GM12872 (cell line): ENCODE measurements at regions not wholly inside any gene's neighbourhood (a gene's known extent, or its start where the extent isn't known, plus 50 kb on each side); places are given as distances from the start of the nearest gene placed in this dataset.

Source experiments
- TF ChIP-seq, protein P1 (sequence below): IDR thresholded peaks from 3 replicates; pipeline ENCODE4 v1.5.1; 2011; ENCODE audit warnings: low read depth, mild to moderate bottlenecking, low read length, moderate library complexity; ENCODE audit not compliant: insufficient read depth

GRCh38 chr22:49281467-49282340 lies 546.0 kb downstream of the BRD1 start:
- TF ChIP-seq, protein P1, sequence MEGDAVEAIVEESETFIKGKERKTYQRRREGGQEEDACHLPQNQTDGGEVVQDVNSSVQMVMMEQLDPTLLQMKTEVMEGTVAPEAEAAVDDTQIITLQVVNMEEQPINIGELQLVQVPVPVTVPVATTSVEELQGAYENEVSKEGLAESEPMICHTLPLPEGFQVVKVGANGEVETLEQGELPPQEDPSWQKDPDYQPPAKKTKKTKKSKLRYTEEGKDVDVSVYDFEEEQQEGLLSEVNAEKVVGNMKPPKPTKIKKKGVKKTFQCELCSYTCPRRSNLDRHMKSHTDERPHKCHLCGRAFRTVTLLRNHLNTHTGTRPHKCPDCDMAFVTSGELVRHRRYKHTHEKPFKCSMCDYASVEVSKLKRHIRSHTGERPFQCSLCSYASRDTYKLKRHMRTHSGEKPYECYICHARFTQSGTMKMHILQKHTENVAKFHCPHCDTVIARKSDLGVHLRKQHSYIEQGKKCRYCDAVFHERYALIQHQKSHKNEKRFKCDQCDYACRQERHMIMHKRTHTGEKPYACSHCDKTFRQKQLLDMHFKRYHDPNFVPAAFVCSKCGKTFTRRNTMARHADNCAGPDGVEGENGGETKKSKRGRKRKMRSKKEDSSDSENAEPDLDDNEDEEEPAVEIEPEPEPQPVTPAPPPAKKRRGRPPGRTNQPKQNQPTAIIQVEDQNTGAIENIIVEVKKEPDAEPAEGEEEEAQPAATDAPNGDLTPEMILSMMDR = no peak

GRCh38 chr22:49278340-49278739 lies 549.3 kb downstream of the BRD1 start:
- TF ChIP-seq, protein P1 = no peak

GRCh38 chr22:49276567-49276966 lies 551.1 kb downstream of the BRD1 start:
- TF ChIP-seq, protein P1 = no peak

DNA sequence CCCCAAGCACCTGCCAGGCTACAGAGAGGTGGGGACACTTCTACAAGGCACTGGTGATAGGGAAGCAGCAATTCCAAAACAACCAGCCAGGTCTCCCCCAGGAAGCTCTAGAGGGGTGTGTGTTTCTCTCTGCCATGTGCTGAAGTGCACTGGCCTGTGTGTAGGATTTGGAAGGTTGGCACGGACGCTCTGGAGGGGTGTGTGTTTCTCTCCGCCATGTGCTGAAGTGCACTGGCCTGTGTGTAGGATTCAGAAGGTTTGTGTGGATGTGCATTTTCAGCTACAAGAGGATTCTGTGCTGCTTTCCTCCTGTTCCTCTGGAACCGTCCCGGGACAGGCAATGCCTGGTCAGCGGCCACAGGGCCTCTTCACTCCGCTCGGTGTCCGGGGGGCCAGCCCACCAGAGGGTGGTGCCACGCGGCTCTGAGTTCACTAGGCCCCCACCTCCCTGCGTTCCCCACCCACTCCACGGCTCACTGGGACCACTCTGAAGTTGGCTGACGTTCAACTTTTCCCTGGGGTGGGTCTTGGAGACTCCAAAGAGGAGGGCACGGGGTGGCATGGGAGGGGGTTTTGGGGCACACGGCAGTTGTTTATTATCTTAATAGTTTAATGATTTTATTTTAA lies 552.8 kb downstream of the BRD1 start:
- TF ChIP-seq, protein P1 = no peak

GRCh38 chr22:49272546-49273125 lies 555.0 kb downstream of the BRD1 start:
- TF ChIP-seq, protein P1 = no peak

GRCh38 chr22:49271831-49272230 lies 555.8 kb downstream of the BRD1 start:
- TF ChIP-seq, protein P1 = no peak

- TF ChIP-seq, protein P1 = no peak
Measured at GRCh38 chr22:49271369-49271727, 556.3 kb downstream of the BRD1 start.
